ENCODE measurements at regions not wholly inside any gene's neighbourhood (a gene's known extent, or its start where the extent isn't known, plus 50 kb on each side); places are given as distances from the start of the nearest gene placed in this dataset.

GRCh38 chr9:31582071-31582470 is 802.4 kb upstream of the ACO1 start:
- intact Hi-C loops (cut with DNase I): no loop called here
- Histone ChIP-seq H3K36me3 (no peaks in the 10 kb centered on the region), H3K27me3 (no peaks in the 10 kb centered on the region), H3K9me3 (no peaks in the 10 kb centered on the region), H3K4me3 (no peak overlapping the region), H3K27ac (replicated peaks in 1 of 4) (no peak overlapping the region), H3K4me1 (no peaks in the 10 kb centered on the region)
- 47% methylated on average over 3 of the region's 3 CpGs for WGBS
- TF ChIP-seq POLR2A (IDR thresholded peaks at IDR 0.05; ENCODE audit: low read depth): no peak
- no peak for TF ChIP-seq EP300 (IDR thresholded peaks at IDR 0.05)
- TF ChIP-seq POLR2AphosphoS5 (IDR thresholded peaks at IDR 0.05): no peak
- TF ChIP-seq CTCF (IDR thresholded peaks at IDR 0.05): no peak
- no peak for DNase-seq (ENCODE audit: extremely low spot score)

DNA sequence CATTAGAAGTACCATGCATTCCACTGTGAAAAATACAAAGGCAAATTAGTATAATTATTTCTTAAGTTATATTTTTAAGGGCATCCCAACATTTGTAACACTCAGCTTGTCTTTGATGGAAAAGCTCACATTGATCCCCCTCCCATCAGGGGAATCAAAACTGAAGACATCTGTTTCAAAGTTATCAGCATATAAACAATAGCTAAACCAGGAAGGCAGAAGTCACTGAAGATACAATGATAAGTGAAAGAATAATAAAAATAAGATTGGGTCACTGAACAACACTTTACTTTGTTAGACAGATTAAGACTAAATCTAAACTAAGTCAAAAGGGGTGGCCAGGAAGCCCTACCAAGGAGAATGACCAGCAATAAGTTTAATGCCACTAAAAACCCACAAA is 801.9 kb upstream of the ACO1 start:
- Histone ChIP-seq H3K9me3 (no peaks in the 10 kb centered on the region), H3K27me3 (no peaks in the 10 kb centered on the region), H3K36me3 (no peaks in the 10 kb centered on the region), H3K27ac (replicated peaks in 1 of 4) (no peak overlapping the region), H3K4me3 (no peak overlapping the region), H3K4me1 (no peaks in the 10 kb centered on the region)
- intact Hi-C loops (cut with DNase I): no loop called here
- TF ChIP-seq CTCF (IDR thresholded peaks at IDR 0.05) (no peak), POLR2AphosphoS5 (IDR thresholded peaks at IDR 0.05) (no peak), POLR2A (IDR thresholded peaks at IDR 0.05; ENCODE audit: low read depth) (no peak), EP300 (IDR thresholded peaks at IDR 0.05) (no peak)
- no peak for DNase-seq (ENCODE audit: extremely low spot score)

DNA sequence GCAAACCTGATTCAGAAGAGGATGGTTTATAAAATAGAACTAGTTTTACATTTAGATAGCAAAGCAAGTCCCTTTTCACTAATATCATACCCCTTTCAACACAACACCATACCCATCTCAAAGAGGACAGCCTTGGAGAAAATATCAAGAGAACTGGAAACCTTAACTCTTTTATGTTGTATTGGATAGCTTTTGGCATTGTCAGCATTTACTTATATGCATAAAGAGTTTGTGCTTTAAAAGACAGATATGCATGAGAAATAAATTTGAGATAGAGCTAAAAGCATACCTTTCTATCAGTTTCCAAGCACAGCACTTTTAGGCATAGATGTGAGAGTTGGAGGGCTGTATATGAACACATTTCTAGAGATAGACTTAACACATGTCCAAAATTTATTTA is 799.3 kb upstream of the ACO1 start:
- intact Hi-C loops (cut with DNase I): no loop called here

GRCh38 chr9:31587146-31587545 is 797.3 kb upstream of the ACO1 start:
- intact Hi-C loops (cut with DNase I): no loop called here
- Histone ChIP-seq H3K9me3 (no peaks in the 10 kb centered on the region), H3K27me3 (no peaks in the 10 kb centered on the region), H3K4me1 (no peaks in the 10 kb centered on the region), H3K4me3 (no peak overlapping the region), H3K27ac (replicated peaks in 1 of 4) (no peak overlapping the region), H3K36me3 (no peaks in the 10 kb centered on the region)
- TF ChIP-seq EP300 (IDR thresholded peaks at IDR 0.05): no peak
- TF ChIP-seq POLR2A (IDR thresholded peaks at IDR 0.05; ENCODE audit: low read depth): no peak
- TF ChIP-seq CTCF (IDR thresholded peaks at IDR 0.05): no peak
- no peak for TF ChIP-seq POLR2AphosphoS5 (IDR thresholded peaks at IDR 0.05)
- 87% methylated on average over 3 of the region's 3 CpGs for WGBS
- no peak for DNase-seq (ENCODE audit: extremely low spot score)

More for the DNA sequence above, 799.3 kb upstream of the ACO1 start:
- Histone ChIP-seq H3K36me3 (no peaks in the 10 kb centered on the region), H3K27ac (replicated peaks in 1 of 4) (no peak overlapping the region), H3K27me3 (no peaks in the 10 kb centered on the region), H3K4me3 (no peak overlapping the region), H3K9me3 (no peaks in the 10 kb centered on the region), H3K4me1 (no peaks in the 10 kb centered on the region)
- TF ChIP-seq POLR2AphosphoS5 (IDR thresholded peaks at IDR 0.05): no peak
- TF ChIP-seq CTCF (IDR thresholded peaks at IDR 0.05): no peak
- TF ChIP-seq EP300 (IDR thresholded peaks at IDR 0.05): no peak
- TF ChIP-seq POLR2A (IDR thresholded peaks at IDR 0.05; ENCODE audit: low read depth): no peak
- no peak for DNase-seq (ENCODE audit: extremely low spot score)

DNA sequence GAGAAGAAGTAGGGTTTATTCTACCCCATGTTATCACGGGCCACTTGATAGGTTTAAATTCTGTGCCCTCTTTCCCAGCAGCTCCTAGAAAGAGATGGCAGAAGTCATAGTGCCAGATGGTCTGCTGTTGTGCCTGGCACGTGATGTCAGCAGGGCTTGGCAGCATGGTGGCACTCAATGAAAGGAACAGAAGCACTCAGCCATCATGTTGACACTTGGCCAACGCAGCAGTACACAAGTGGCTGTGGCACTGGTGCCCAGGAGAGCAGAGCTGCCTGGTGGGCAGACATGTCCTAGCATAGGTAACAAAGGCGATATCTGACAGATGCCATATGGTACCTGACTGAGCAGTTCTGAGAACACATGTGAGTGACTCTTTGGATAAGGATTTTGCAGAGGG is 796.4 kb upstream of the ACO1 start:
- TF ChIP-seq POLR2A (IDR thresholded peaks at IDR 0.05; ENCODE audit: low read depth): no peak
- no peak for TF ChIP-seq CTCF (IDR thresholded peaks at IDR 0.05)
- TF ChIP-seq POLR2AphosphoS5 (IDR thresholded peaks at IDR 0.05): no peak
- no peak for TF ChIP-seq EP300 (IDR thresholded peaks at IDR 0.05)
- intact Hi-C loops (cut with DNase I): no loop called here
- Histone ChIP-seq H3K9me3 (no peaks in the 10 kb centered on the region), H3K36me3 (no peaks in the 10 kb centered on the region), H3K4me3 (no peak overlapping the region), H3K27ac (replicated peaks in 1 of 4) (no peak overlapping the region), H3K27me3 (no peaks in the 10 kb centered on the region), H3K4me1 (no peaks in the 10 kb centered on the region)
- WGBS: 91% methylated on average over 4 of the region's 4 CpGs
- no peak for DNase-seq (ENCODE audit: extremely low spot score)

Measured in esophagus muscularis mucosa (tissue), 4 donors.